ENCODE measurements at regions not wholly inside any gene's neighbourhood (a gene's known extent, or its start where the extent isn't known, plus 50 kb on each side); places are given as distances from the start of the nearest gene placed in this dataset.

DNA sequence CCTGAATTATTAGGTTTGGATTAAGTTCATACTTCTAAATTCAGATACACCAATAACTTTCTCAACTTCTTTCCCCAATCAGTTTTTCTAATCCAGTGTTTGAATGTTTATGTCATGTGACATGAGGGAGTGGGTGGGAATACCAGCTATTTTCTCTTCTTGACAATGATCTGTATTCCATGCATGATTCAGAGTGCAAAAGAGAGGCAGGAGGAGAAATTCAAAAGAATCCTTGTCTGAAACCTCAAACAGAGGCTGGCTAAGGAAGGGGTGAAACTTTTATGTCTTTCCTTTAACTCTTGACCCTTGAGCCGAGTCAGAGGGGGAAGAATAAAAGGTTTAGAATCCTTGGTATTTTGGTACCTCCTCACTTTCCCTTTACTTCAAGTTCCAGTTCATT lies 544.7 kb downstream of the SPRY1 start:
- no peaks in the 10 kb centered on the region for H4K20me1 ChIP-seq (ENCODE audit: insufficient read depth, low read length)
- no peak overlapping the region for H2AFZ ChIP-seq (ENCODE audit: low read length)
- H3K4me1 ChIP-seq (ENCODE audit: low read length): no peaks in the 10 kb centered on the region

DNA sequence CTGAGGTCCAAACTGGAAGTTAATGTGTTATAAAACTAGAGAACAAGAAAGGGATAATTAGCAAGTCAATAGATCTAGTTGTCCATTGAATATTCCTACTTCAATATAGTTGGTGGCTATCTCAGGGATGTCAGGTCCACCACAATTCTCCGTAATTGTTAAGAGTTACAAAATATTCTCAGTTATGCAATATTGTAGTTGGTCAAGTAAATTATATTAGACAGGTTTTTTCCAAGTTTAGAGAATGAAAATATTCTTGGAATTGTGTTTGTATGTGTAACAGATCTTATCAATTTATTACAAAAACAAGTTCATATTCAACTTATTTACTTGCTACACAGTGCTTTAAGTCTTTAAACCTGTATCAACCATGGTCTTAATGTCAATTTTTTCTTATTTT lies 547.4 kb downstream of the SPRY1 start:
- no peak overlapping the region for H2AFZ ChIP-seq (ENCODE audit: low read length)
- no peaks in the 10 kb centered on the region for H3K4me1 ChIP-seq (ENCODE audit: low read length)
- no peaks in the 10 kb centered on the region for H3K9me3 ChIP-seq (replicated peaks; ENCODE audit: insufficient read depth, low read length)
- H3K27ac ChIP-seq (ENCODE audit: low read length): no peak overlapping the region
- no peak for DNase-seq
- H4K20me1 ChIP-seq (ENCODE audit: insufficient read depth, low read length): no peaks in the 10 kb centered on the region
- no peaks in the 10 kb centered on the region for H3K79me2 ChIP-seq (ENCODE audit: low read length)
- no peaks in the 10 kb centered on the region for H3K27me3 ChIP-seq (replicated peaks; ENCODE audit: insufficient read depth, low read length)
- H3K9ac ChIP-seq (ENCODE audit: low read length): no peak overlapping the region
- no peaks in the 10 kb centered on the region for H3F3A ChIP-seq (ENCODE audit: insufficient read depth, low read length)
- no peak overlapping the region for H3K4me3 ChIP-seq (ENCODE audit: low read length)
- H3K9me2 ChIP-seq (replicated peaks; ENCODE audit: insufficient read depth, low read length): no peaks in the 10 kb centered on the region
- no peak for TF ChIP-seq EZH2phosphoT487 (IDR thresholded peaks at IDR 0.05; ENCODE audit: low read length)
- TF ChIP-seq, protein P1, sequence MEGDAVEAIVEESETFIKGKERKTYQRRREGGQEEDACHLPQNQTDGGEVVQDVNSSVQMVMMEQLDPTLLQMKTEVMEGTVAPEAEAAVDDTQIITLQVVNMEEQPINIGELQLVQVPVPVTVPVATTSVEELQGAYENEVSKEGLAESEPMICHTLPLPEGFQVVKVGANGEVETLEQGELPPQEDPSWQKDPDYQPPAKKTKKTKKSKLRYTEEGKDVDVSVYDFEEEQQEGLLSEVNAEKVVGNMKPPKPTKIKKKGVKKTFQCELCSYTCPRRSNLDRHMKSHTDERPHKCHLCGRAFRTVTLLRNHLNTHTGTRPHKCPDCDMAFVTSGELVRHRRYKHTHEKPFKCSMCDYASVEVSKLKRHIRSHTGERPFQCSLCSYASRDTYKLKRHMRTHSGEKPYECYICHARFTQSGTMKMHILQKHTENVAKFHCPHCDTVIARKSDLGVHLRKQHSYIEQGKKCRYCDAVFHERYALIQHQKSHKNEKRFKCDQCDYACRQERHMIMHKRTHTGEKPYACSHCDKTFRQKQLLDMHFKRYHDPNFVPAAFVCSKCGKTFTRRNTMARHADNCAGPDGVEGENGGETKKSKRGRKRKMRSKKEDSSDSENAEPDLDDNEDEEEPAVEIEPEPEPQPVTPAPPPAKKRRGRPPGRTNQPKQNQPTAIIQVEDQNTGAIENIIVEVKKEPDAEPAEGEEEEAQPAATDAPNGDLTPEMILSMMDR (IDR thresholded peaks at IDR 0.05; ENCODE audit: low read length): no peak
- no peak for TF ChIP-seq EZH2 (optimal IDR thresholded peaks at IDR 0.05; ENCODE audit: low read depth, low read length)
- no peak overlapping the region for H3K4me2 ChIP-seq (ENCODE audit: low read depth, low read length)
- H3K36me3 ChIP-seq (replicated peaks; ENCODE audit: insufficient read depth, low read length): no peaks in the 10 kb centered on the region

More for the DNA sequence above, 544.7 kb downstream of the SPRY1 start:
- Histone ChIP-seq H3K9me2 (replicated peaks; ENCODE audit: insufficient read depth, low read length) (no peaks in the 10 kb centered on the region), H3K9ac (ENCODE audit: low read length) (no peak overlapping the region), H3K27ac (ENCODE audit: low read length) (no peak overlapping the region), H3K4me3 (ENCODE audit: low read length) (no peak overlapping the region), H3K36me3 (replicated peaks; ENCODE audit: insufficient read depth, low read length) (no peaks in the 10 kb centered on the region), H3K79me2 (ENCODE audit: low read length) (no peaks in the 10 kb centered on the region), H3F3A (ENCODE audit: insufficient read depth, low read length) (no peaks in the 10 kb centered on the region), H3K27me3 (replicated peaks; ENCODE audit: insufficient read depth, low read length) (no peaks in the 10 kb centered on the region), H3K4me2 (ENCODE audit: low read depth, low read length) (no peak overlapping the region), H3K9me3 (replicated peaks; ENCODE audit: insufficient read depth, low read length) (no peaks in the 10 kb centered on the region)
- DNase-seq: no peak
- TF ChIP-seq EZH2 (optimal IDR thresholded peaks at IDR 0.05; ENCODE audit: low read depth, low read length): no peak
- TF ChIP-seq EZH2phosphoT487 (IDR thresholded peaks at IDR 0.05; ENCODE audit: low read length): no peak
- TF ChIP-seq, protein P1 (IDR thresholded peaks at IDR 0.05; ENCODE audit: low read length): no peak

DNA sequence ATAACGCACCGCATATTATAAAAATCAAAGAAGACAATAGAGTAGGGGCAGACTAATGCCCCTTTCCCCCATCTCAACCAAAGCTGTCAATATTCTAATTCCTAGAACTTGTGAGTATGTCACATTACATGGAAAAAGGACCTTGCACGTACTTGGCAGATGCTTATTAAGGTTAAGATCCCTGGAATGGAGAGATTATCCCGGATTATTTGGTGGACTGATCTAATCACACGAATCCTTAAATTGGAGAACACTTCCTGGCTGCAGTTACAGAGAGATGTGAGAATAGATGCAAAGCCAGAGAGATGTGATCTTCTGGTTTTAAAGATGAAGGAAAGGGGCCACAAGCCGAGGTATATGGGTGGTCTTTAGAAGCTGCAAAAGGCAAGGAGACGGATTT lies 548.7 kb downstream of the SPRY1 start:
- Histone ChIP-seq H3K4me2 (ENCODE audit: low read depth, low read length) (no peak overlapping the region), H4K20me1 (ENCODE audit: insufficient read depth, low read length) (no peaks in the 10 kb centered on the region), H3K4me1 (ENCODE audit: low read length) (no peaks in the 10 kb centered on the region), H2AFZ (ENCODE audit: low read length) (no peak overlapping the region), H3K27ac (ENCODE audit: low read length) (no peak overlapping the region), H3F3A (ENCODE audit: insufficient read depth, low read length) (no peaks in the 10 kb centered on the region), H3K27me3 (replicated peaks; ENCODE audit: insufficient read depth, low read length) (no peaks in the 10 kb centered on the region), H3K4me3 (ENCODE audit: low read length) (no peak overlapping the region), H3K9me2 (replicated peaks; ENCODE audit: insufficient read depth, low read length) (no peaks in the 10 kb centered on the region), H3K9me3 (replicated peaks; ENCODE audit: insufficient read depth, low read length) (no peaks in the 10 kb centered on the region), H3K9ac (ENCODE audit: low read length) (no peak overlapping the region), H3K36me3 (replicated peaks; ENCODE audit: insufficient read depth, low read length) (no peaks in the 10 kb centered on the region), H3K79me2 (ENCODE audit: low read length) (no peaks in the 10 kb centered on the region)
- TF ChIP-seq, protein P1 (IDR thresholded peaks at IDR 0.05; ENCODE audit: low read length): no peak
- TF ChIP-seq EZH2 (optimal IDR thresholded peaks at IDR 0.05; ENCODE audit: low read depth, low read length) (no peak), EZH2phosphoT487 (IDR thresholded peaks at IDR 0.05; ENCODE audit: low read length) (no peak)
- DNase-seq: no peak

Data from MM.1S (cell line).